ENCODE measurements at regions not wholly inside any gene's neighbourhood (a gene's known extent, or its start where the extent isn't known, plus 50 kb on each side); places are given as distances from the start of the nearest gene placed in this dataset.

DNA sequence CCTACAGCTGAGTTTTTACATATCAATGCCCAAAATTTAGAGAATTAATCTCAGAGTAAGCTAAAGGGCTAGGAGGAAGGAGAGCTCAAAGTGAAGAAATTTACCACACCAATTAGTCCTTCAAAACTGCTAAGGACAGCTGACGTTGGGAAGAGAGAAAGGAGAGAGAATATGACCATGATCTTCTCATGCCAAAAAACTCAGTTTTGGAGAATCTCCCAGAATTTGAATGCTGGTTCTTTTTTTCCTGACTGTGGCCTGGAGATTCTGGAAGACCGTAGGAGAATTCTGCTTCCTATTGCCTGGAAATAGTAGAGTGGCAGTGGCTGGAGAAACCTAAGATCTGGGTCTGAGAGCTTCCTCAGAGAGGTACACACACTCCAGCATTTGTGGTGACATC is 834.4 kb upstream of the SLIT2 start:
- no peak for DNase-seq
- Mint-ChIP-seq H3K27ac (ENCODE audit: unreplicated experiment) (no peak overlapping the region), H3K27me3 (ENCODE audit: insufficient read depth, unreplicated experiment) (no peaks in the 10 kb centered on the region), H3K4me1 (ENCODE audit: low read depth, unreplicated experiment) (peaks cover 13% of the 10 kb centered on the region), H3K4me3 (ENCODE audit: unreplicated experiment) (no peak overlapping the region), H3K36me3 (ENCODE audit: insufficient read depth, unreplicated experiment) (no peaks in the 10 kb centered on the region), H3K9me3 (ENCODE audit: unreplicated experiment) (peaks cover 1% of the 10 kb centered on the region)
- CTCF ChIA-PET, result no interaction called here
- no peaks in the 10 kb centered on the region for H3K36me3 ChIP-seq (ENCODE audit: control insufficient read depth, insufficient read depth, low read length)
- no TSS peak for BruUV-seq (replicated peaks)
- POLR2A ChIA-PET, result no interaction called here
- TF ChIP-seq, protein P1, sequence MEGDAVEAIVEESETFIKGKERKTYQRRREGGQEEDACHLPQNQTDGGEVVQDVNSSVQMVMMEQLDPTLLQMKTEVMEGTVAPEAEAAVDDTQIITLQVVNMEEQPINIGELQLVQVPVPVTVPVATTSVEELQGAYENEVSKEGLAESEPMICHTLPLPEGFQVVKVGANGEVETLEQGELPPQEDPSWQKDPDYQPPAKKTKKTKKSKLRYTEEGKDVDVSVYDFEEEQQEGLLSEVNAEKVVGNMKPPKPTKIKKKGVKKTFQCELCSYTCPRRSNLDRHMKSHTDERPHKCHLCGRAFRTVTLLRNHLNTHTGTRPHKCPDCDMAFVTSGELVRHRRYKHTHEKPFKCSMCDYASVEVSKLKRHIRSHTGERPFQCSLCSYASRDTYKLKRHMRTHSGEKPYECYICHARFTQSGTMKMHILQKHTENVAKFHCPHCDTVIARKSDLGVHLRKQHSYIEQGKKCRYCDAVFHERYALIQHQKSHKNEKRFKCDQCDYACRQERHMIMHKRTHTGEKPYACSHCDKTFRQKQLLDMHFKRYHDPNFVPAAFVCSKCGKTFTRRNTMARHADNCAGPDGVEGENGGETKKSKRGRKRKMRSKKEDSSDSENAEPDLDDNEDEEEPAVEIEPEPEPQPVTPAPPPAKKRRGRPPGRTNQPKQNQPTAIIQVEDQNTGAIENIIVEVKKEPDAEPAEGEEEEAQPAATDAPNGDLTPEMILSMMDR (IDR thresholded peaks at IDR 0.05; ENCODE audit: insufficient read depth in 1 of 2, low read depth in 1 of 2, low read length in 1 of 2, severe bottlenecking in 1 of 2, unreplicated experiment in 1 of 2), result no peak
- H3K27me3 ChIP-seq (replicated peaks; ENCODE audit: control insufficient read depth, insufficient read depth, low read length), result no peaks in the 10 kb centered on the region
- H3K4me3 ChIP-seq (ENCODE audit: low read depth, low read length), result no peak overlapping the region
- no peaks in the 10 kb centered on the region for H3K9me3 ChIP-seq
- H3K4me1 ChIP-seq, result peaks cover 15% of the 10 kb centered on the region
- intact Hi-C loops (cut with micrococcal nuclease; ENCODE audit: unreplicated experiment), result no loop called here

DNA sequence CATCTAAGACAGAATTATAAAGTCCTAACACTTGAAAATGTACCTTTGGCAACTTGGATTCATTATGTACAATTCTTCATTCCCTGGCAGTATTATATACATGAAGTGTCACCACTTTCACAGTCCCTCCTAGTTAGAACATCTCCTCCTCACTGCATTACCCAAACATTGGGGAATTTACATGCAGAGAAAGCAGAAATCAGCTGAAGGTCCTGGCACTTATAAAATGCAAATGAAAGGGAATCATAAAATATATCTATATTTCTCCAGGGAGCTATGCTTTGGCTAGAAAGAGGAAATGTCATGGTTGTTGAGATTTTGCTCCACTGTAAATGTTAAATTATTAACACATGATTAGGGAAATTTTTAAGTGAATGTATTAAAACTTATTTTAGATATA is 835.6 kb upstream of the SLIT2 start:
- intact Hi-C loops (cut with micrococcal nuclease; ENCODE audit: unreplicated experiment), result no loop called here
- Mint-ChIP-seq H3K27me3 (ENCODE audit: insufficient read depth, unreplicated experiment) (no peaks in the 10 kb centered on the region), H3K36me3 (ENCODE audit: insufficient read depth, unreplicated experiment) (no peaks in the 10 kb centered on the region), H3K9me3 (ENCODE audit: unreplicated experiment) (no peaks in the 10 kb centered on the region), H3K4me3 (ENCODE audit: unreplicated experiment) (no peak overlapping the region), H3K4me1 (ENCODE audit: low read depth, unreplicated experiment) (peaks cover 13% of the 10 kb centered on the region), H3K27ac (ENCODE audit: unreplicated experiment) (no peak overlapping the region)
- no peak for DNase-seq
- POLR2A ChIA-PET, result no interaction called here
- Histone ChIP-seq H3K9me3 (no peaks in the 10 kb centered on the region), H3K4me3 (ENCODE audit: low read depth, low read length) (no peak overlapping the region), H3K4me1 (peaks cover 15% of the 10 kb centered on the region), H3K27me3 (replicated peaks; ENCODE audit: control insufficient read depth, insufficient read depth, low read length) (no peaks in the 10 kb centered on the region), H3K36me3 (ENCODE audit: control insufficient read depth, insufficient read depth, low read length) (no peaks in the 10 kb centered on the region)
- BruUV-seq (replicated peaks), result no TSS peak
- CTCF ChIA-PET, result no interaction called here
- TF ChIP-seq, protein P1 (IDR thresholded peaks at IDR 0.05; ENCODE audit: insufficient read depth in 1 of 2, low read depth in 1 of 2, low read length in 1 of 2, severe bottlenecking in 1 of 2, unreplicated experiment in 1 of 2), result no peak

DNA sequence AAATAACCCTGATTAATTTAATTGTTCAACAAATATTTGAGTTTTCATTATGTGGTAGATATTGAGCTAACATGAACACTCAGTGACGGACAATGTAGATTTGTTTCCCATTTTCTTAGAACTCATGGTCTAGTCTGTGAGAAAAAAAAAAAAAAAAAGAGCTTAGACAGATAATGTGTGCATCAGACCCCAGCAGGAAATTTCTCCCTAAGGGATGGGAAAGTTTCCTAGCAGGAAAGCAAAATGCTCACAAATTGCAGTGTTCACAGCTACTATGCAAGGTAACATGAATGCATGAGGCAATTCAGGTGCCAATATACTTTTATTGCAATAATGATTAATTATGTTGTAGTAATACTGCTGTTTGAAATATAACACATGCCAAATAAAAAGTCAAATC is 843.2 kb upstream of the SLIT2 start:
- Mint-ChIP-seq H3K36me3 (ENCODE audit: insufficient read depth, unreplicated experiment) (no peaks in the 10 kb centered on the region), H3K9me3 (ENCODE audit: unreplicated experiment) (peaks cover 9% of the 10 kb centered on the region), H3K27ac (ENCODE audit: unreplicated experiment) (no peak overlapping the region), H3K4me1 (ENCODE audit: low read depth, unreplicated experiment) (peaks cover 7% of the 10 kb centered on the region), H3K27me3 (ENCODE audit: insufficient read depth, unreplicated experiment) (no peaks in the 10 kb centered on the region), H3K4me3 (ENCODE audit: unreplicated experiment) (no peak overlapping the region)
- no TSS peak for BruUV-seq (replicated peaks)
- Histone ChIP-seq H3K36me3 (ENCODE audit: control insufficient read depth, insufficient read depth, low read length) (no peaks in the 10 kb centered on the region), H3K4me1 (peaks cover 15% of the 10 kb centered on the region), H3K4me3 (ENCODE audit: low read depth, low read length) (no peak overlapping the region), H3K9me3 (no peaks in the 10 kb centered on the region), H3K27me3 (replicated peaks; ENCODE audit: control insufficient read depth, insufficient read depth, low read length) (no peaks in the 10 kb centered on the region)
- intact Hi-C loops (cut with micrococcal nuclease; ENCODE audit: unreplicated experiment), result no loop called here
- ChIA-PET POLR2A (no interaction called here), CTCF (no interaction called here)
- DNase-seq, result no peak
- TF ChIP-seq, protein P1 (IDR thresholded peaks at IDR 0.05; ENCODE audit: insufficient read depth in 1 of 2, low read depth in 1 of 2, low read length in 1 of 2, severe bottlenecking in 1 of 2, unreplicated experiment in 1 of 2), result no peak

All from Caco-2 (cell line).